Lung (tissue), 11 donors: ENCODE measurements at regions not wholly inside any gene's neighbourhood (a gene's known extent, or its start where the extent isn't known, plus 50 kb on each side); places are given as distances from the start of the nearest gene placed in this dataset.

ENCODE experiments used
- ATAC-seq: fragments of 200-7000 bp; cut with Tn5 transposase; one replicate; pipeline ENCODE4 v1.9.1; 2020; ENCODE audit warnings: moderate number of reproducible peaks; ENCODE audit not compliant: insufficient read depth, low FRiP score
- DNase-seq, 3 donors: peaks; one replicate each; pipeline ENCODE4 v3.0.0-alpha.2; 2013 to 2017
- H3K27ac ChIP-seq, 2 donors: one replicate each; pipeline ENCODE4 v1.5.1; 2013; ENCODE audit warnings: mild to moderate bottlenecking in 2 of 2, moderate library complexity in 2 of 2, control low read depth in 1 of 2, inconsistent platforms in 1 of 2, low read depth in 1 of 2, low read length in 1 of 2
- H3K27me3 ChIP-seq, 3 donors: one replicate each; pipeline ENCODE4 v1.5.1; 2013; ENCODE audit warnings: low read length in 2 of 3; ENCODE audit not compliant: control insufficient read depth in 3 of 3, insufficient read depth in 3 of 3
- H3K36me3 ChIP-seq, 4 donors: one replicate each; pipeline ENCODE4 v1.5.1; 2013; ENCODE audit warnings: low read length in 4 of 4, mild to moderate bottlenecking in 1 of 4, moderate library complexity in 1 of 4; ENCODE audit not compliant: control insufficient read depth in 4 of 4, insufficient read depth in 4 of 4
- H3K4me1 ChIP-seq, 5 donors: one replicate each; pipeline ENCODE4 v1.5.1; 2013; ENCODE audit warnings: low read length in 5 of 5, mild to moderate bottlenecking in 2 of 5, moderate library complexity in 1 of 5; ENCODE audit not compliant: control insufficient read depth in 5 of 5, insufficient read depth in 5 of 5
- H3K4me3 ChIP-seq: one replicate; pipeline ENCODE4 v1.5.1; 2013; ENCODE audit warnings: mild to moderate bottlenecking, control low read depth, moderate library complexity
- H3K9ac ChIP-seq, 2 donors: one replicate each; pipeline ENCODE4 v1.5.1; 2013; ENCODE audit warnings: low read length in 2 of 2, control low read depth in 1 of 2; ENCODE audit not compliant: insufficient read depth in 1 of 2
- H3K9me3 ChIP-seq, 4 donors: one replicate each; pipeline ENCODE4 v1.5.1; 2013; ENCODE audit warnings: low read length in 3 of 4, mild to moderate bottlenecking in 1 of 4, moderate library complexity in 1 of 4; ENCODE audit not compliant: control insufficient read depth in 4 of 4, insufficient read depth in 3 of 4
- CTCF ChIP-seq: IDR thresholded peaks from 2 replicates; pipeline ENCODE4 v1.5.1; 2012; ENCODE audit warnings: mild to moderate bottlenecking; ENCODE audit errors: control extremely low read depth, extremely low read depth
- WGBS, 2 donors: extraction: QIAGEN DNeasy Blood & Tissue Kit; methylation state at CpG; one replicate each; pipeline ENCODE4 v1.1.7; 2013; 5-methylcytosine and 5-hydroxymethylcytosine counted together
- donor health status: control.
- donor health status: control.
- donor health status: Bipolar disorder and iron deficiency.
- donor health status: healthy.
- donor health status: DM: yes; HTN: yes; CAD: no.

GRCh38 chr2:57878866-57879210 is 167.8 kb upstream of the VRK2 start:
- ATAC-seq = no peak
- WGBS, 2 donors = 90 to 94% methylated on average over 2 of the region's 2 CpGs

GRCh38 chr2:57880446-57880845 is 166.2 kb upstream of the VRK2 start:
- H3K4me1 ChIP-seq = peaks cover 0 to 12% (median 0%) of the 10 kb centered on the region in 5 donors
- no peaks in the 10 kb centered on the region for H3K27me3 ChIP-seq
- no peak for ATAC-seq
- no peak for DNase-seq
- H3K9me3 ChIP-seq = no peaks in the 10 kb centered on the region
- H3K36me3 ChIP-seq = no peaks in the 10 kb centered on the region
- 79 to 82% methylated on average over 4 of the region's 4 CpGs for WGBS, 2 donors
- no peak overlapping the region for H3K9ac ChIP-seq
- no peak for TF ChIP-seq CTCF
- H3K4me3 ChIP-seq = no peak overlapping the region
- H3K27ac ChIP-seq = no peak overlapping the region

More at GRCh38 chr2:57878866-57879210, 167.8 kb upstream of the VRK2 start:
- Histone ChIP-seq H3K4me1 (peaks cover 0 to 12% (median 0%) of the 10 kb centered on the region in 5 donors), H3K27me3 (no peaks in the 10 kb centered on the region), H3K36me3 (no peaks in the 10 kb centered on the region), H3K27ac (no peak overlapping the region), H3K9me3 (no peaks in the 10 kb centered on the region), H3K4me3 (no peak overlapping the region), H3K9ac (no peak overlapping the region)
- DNase-seq = peak in 2 of 3 donors; percentile 39 to 65
- TF ChIP-seq CTCF = no peak

GRCh38 chr2:57880967-57881366 is 165.6 kb upstream of the VRK2 start:
- no peak overlapping the region for H3K4me3 ChIP-seq
- TF ChIP-seq CTCF = no peak
- ATAC-seq (no peak), DNase-seq (no peak)
- no peaks in the 10 kb centered on the region for H3K27me3 ChIP-seq
- WGBS, 2 donors = 86 to 90% methylated on average over 5 of the region's 5 CpGs
- H3K36me3 ChIP-seq = no peaks in the 10 kb centered on the region
- peaks cover 0 to 12% (median 0%) of the 10 kb centered on the region in 5 donors for H3K4me1 ChIP-seq
- H3K9ac ChIP-seq = no peak overlapping the region
- no peak overlapping the region for H3K27ac ChIP-seq
- H3K9me3 ChIP-seq = no peaks in the 10 kb centered on the region
